Heart left ventricle (tissue), 16 donors: ENCODE measurements at regions not wholly inside any gene's neighbourhood (a gene's known extent, or its start where the extent isn't known, plus 50 kb on each side); places are given as distances from the start of the nearest gene placed in this dataset.

Experiments
- ATAC-seq, 4 donors: fragments of 200-7000 bp; cut with Tn5 transposase; one replicate each; pipeline ENCODE4 v1.9.1; 2020 to 2022; ENCODE audit warnings: moderate library complexity in 4 of 4, mild to moderate bottlenecking in 3 of 4, moderate number of reproducible peaks in 1 of 4
- DNase-seq, 5 donors: peaks; one replicate each; pipeline ENCODE4 v3.0.0-alpha.2; 2020
- H3K27ac ChIP-seq, 12 donors: fragments of 200-600 bp; sonication (generic) in 4 of 12; one replicate each; pipeline versions ENCODE4 v1.5.0 to v1.8.0; 2016 to 2022; ENCODE audit warnings: mild to moderate bottlenecking in 2 of 12
- H3K27me3 ChIP-seq, 9 donors: fragments of 200-600 bp; sonication (generic) in 2 of 9; one replicate each; pipeline versions ENCODE4 v1.5.1 to v1.8.0; 2016 to 2022; ENCODE audit warnings: mild to moderate bottlenecking in 3 of 9
- H3K36me3 ChIP-seq, 9 donors: fragments of 200-600 bp; sonication (generic) in 2 of 9; one replicate each; pipeline versions ENCODE4 v1.5.0 to v1.8.0; 2018 to 2022; ENCODE audit warnings: mild to moderate bottlenecking in 2 of 9
- H3K4me1 ChIP-seq, 12 donors: fragments of 200-600 bp; sonication (generic) in 4 of 12; one replicate each; pipeline versions ENCODE4 v1.5.0 to v1.8.0; 2016 to 2022; ENCODE audit warnings: mild to moderate bottlenecking in 3 of 12
- H3K4me3 ChIP-seq, 12 donors: fragments of 200-600 bp; sonication (generic) in 4 of 12; one replicate each; pipeline versions ENCODE4 v1.5.0 to v1.8.0; 2017 to 2022; ENCODE audit warnings: mild to moderate bottlenecking in 9 of 12, moderate library complexity in 4 of 12
- H3K9me3 ChIP-seq, 12 donors: fragments of 200-600 bp; sonication (generic) in 4 of 12; one replicate each; pipeline versions ENCODE4 v1.5.0 to v1.8.0; 2016 to 2022; ENCODE audit warnings: mild to moderate bottlenecking in 1 of 12
- POLR2A ChIP-seq, 2 donors: fragments of 450-650 bp; IDR thresholded peaks; one replicate each; pipeline ENCODE4 v1.6.1; 2017; ENCODE audit warnings: antibody characterized with exemption in 2 of 2, mild to moderate bottlenecking in 2 of 2, moderate library complexity in 2 of 2
- WGBS, 4 donors: extraction: QIAGEN DNeasy Blood & Tissue Kit in 2 of 4; methylation state at CpG; one replicate each; pipeline versions ENCODE4 v1.1.5 to v1.1.7; 2013 to 2018; 5-methylcytosine and 5-hydroxymethylcytosine counted together
- intact Hi-C, 10 donors: fragments of 100-400 bp; cut with DNase I; formaldehyde crosslinking; loops; one replicate each; pipeline versions ENCODE4 v1.11.1 to v1.14.2; 2022
- TF ChIP-seq, protein P1 (sequence below), 12 donors: fragments of 200-600 bp; sonication (generic) in 4 of 12; IDR thresholded peaks; one replicate each; pipeline versions ENCODE4 v1.5.0 to v1.8.0; 2018 to 2022; ENCODE audit warnings: antibody characterized with exemption in 12 of 12, mild to moderate bottlenecking in 5 of 12
- donor health status: ischemic (EF 13 %, LVEDD 7.1; RV severe dilation, severe dysfunction).
- donor health status: healthy with polysubstance abuse.
- donor health status: DM: no; HTN: yes; CAD: no.
- donor health status: DM: no; HTN: no; CAD: no.
- donor health status: ischemic (EF 25% LVEDD 6.9; RV normal size, moderate dysfunction).
- donor health status: ischemic (EF 25% LVEDD 5.7; RV mildly dilated, moderate dysfunction).
- donor health status: healthy.
- donor health status: DM: yes; HTN: yes; CAD: no.
- donor health status: ischemic (EF 35%, LVEDD 5.7; RV mildly dilated, moderate dysfunction).
- donor health status: nonischemic (EF 11% LVEDD 7.7; RV severe dilation, severe dysfunction).
- donor health status: DM: yes; HTN: yes; CAD: no.
- donor health status: PGD.
- donor health status: ischemic (EF 29% LVEDD 5.4; RV normal size, mild dysfunction).
- donor health status: nonischemic (EF 23%, LVEDD 6.1; RV moderate dilation, normal function).

GRCh38 chr3:3586843-3587646, 212.2 kb upstream of the LRRN1 start:
- DNase-seq (no peak), ATAC-seq (no peak)
- no peaks in the 10 kb centered on the region for H3K4me1 ChIP-seq
- no peaks in the 10 kb centered on the region for H3K36me3 ChIP-seq
- intact Hi-C loops, result no loop called here
- TF ChIP-seq, protein P1, sequence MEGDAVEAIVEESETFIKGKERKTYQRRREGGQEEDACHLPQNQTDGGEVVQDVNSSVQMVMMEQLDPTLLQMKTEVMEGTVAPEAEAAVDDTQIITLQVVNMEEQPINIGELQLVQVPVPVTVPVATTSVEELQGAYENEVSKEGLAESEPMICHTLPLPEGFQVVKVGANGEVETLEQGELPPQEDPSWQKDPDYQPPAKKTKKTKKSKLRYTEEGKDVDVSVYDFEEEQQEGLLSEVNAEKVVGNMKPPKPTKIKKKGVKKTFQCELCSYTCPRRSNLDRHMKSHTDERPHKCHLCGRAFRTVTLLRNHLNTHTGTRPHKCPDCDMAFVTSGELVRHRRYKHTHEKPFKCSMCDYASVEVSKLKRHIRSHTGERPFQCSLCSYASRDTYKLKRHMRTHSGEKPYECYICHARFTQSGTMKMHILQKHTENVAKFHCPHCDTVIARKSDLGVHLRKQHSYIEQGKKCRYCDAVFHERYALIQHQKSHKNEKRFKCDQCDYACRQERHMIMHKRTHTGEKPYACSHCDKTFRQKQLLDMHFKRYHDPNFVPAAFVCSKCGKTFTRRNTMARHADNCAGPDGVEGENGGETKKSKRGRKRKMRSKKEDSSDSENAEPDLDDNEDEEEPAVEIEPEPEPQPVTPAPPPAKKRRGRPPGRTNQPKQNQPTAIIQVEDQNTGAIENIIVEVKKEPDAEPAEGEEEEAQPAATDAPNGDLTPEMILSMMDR (IDR thresholded peaks at IDR 0.05), result no peak
- TF ChIP-seq POLR2A (IDR thresholded peaks at IDR 0.05), result no peak
- no peak overlapping the region for H3K27ac ChIP-seq
- no peaks in the 10 kb centered on the region for H3K27me3 ChIP-seq
- 51 to 63% (median 59%) methylated on average over 8 of the region's 8 CpGs for WGBS, 4 donors
- H3K4me3 ChIP-seq, result no peak overlapping the region
- H3K9me3 ChIP-seq, result peaks cover 0 to 3% (median 0%) of the 10 kb centered on the region in 12 donors

DNA sequence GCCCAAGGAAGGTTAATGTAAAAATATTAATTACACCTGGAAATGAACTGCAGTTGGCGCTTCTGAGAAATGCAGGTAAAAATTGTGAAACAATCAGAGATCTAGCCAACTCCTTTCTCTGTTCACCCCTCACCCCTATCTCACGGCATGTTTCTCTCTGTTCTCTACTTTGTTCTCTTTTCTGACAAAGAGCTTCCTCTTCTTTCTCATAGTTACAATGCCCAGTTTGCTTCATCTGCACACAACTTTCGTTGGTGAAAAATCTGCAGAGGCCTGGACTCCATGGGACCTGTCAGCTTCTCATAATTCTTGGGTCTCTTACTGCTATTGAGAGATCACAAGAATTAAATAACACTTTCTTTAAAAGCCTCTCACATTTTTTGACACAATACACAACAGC, 212.9 kb upstream of the LRRN1 start:
- Histone ChIP-seq H3K36me3 (no peaks in the 10 kb centered on the region), H3K27ac (no peak overlapping the region), H3K4me3 (no peak overlapping the region), H3K9me3 (no peaks in the 10 kb centered on the region), H3K27me3 (no peaks in the 10 kb centered on the region), H3K4me1 (no peaks in the 10 kb centered on the region)
- DNase-seq (no peak), ATAC-seq (no peak)
- no peak for TF ChIP-seq POLR2A (IDR thresholded peaks at IDR 0.05)
- TF ChIP-seq, protein P1 (IDR thresholded peaks at IDR 0.05), result no peak
- 82 to 89% (median 87%) methylated on average over 3 of the region's 3 CpGs for WGBS, 4 donors
- intact Hi-C loops, result no loop called here

- Histone ChIP-seq H3K36me3 (no peaks in the 10 kb centered on the region), H3K9me3 (no peaks in the 10 kb centered on the region), H3K27ac (no peak overlapping the region), H3K27me3 (no peaks in the 10 kb centered on the region), H3K4me1 (no peaks in the 10 kb centered on the region), H3K4me3 (no peak overlapping the region)
- WGBS, 4 donors, result 89 to 95% (median 91%) methylated on average over 2 of the region's 2 CpGs
- TF ChIP-seq, protein P1 (IDR thresholded peaks at IDR 0.05), result no peak
- TF ChIP-seq POLR2A (IDR thresholded peaks at IDR 0.05), result no peak
- intact Hi-C loops, result no loop called here
- ATAC-seq (no peak), DNase-seq (no peak)
Observed at GRCh38 chr3:3579658-3580057, 219.6 kb upstream of the LRRN1 start.

DNA sequence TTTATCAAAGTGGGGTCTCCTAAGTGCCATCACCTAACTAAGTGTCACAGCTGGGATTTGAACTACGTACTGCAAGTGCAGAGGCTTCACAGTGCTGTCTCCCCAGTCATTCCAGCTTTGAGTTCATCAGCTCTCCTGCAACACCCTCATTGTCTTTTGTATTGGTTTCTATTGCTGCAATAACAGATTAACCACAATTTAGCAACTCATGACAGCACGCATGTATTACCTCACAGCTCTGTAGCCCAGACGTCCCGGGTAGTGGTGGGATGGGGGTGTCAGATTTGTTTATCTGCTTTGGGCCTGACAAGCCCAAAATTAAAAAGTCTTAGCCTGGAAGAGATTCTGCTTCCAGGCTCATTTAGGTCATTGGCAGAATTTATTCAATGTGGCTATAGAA, 220.5 kb upstream of the LRRN1 start:
- WGBS, 4 donors, result 67 to 76% (median 73%) methylated on average over 4 of the region's 4 CpGs
- TF ChIP-seq POLR2A (IDR thresholded peaks at IDR 0.05), result no peak
- TF ChIP-seq, protein P1 (IDR thresholded peaks at IDR 0.05), result no peak

More for the DNA sequence above, 220.5 kb upstream of the LRRN1 start:
- no peaks in the 10 kb centered on the region for H3K27me3 ChIP-seq
- intact Hi-C loops, result no loop called here
- no peaks in the 10 kb centered on the region for H3K4me1 ChIP-seq
- no peak overlapping the region for H3K27ac ChIP-seq
- no peaks in the 10 kb centered on the region for H3K36me3 ChIP-seq
- H3K9me3 ChIP-seq, result no peaks in the 10 kb centered on the region
- no peak for DNase-seq
- no peak overlapping the region for H3K4me3 ChIP-seq
- no peak for ATAC-seq
